ENCODE measurements at regions not wholly inside any gene's neighbourhood (a gene's known extent, or its start where the extent isn't known, plus 50 kb on each side); places are given as distances from the start of the nearest gene placed in this dataset.

- TF ChIP-seq CTCF (IDR thresholded peaks at IDR 0.05): no peak
- no peak for TF ChIP-seq POLR2A (IDR thresholded peaks at IDR 0.05)
- TF ChIP-seq EP300 (IDR thresholded peaks at IDR 0.05): no peak
These were observed 517.7 kb downstream of the OTOL1 start for GRCh38 chr3:162014284-162014683.

All from tibial nerve (tissue), 4 donors.